Karpas-422 (cell line): ENCODE measurements at regions not wholly inside any gene's neighbourhood (a gene's known extent, or its start where the extent isn't known, plus 50 kb on each side); places are given as distances from the start of the nearest gene placed in this dataset.

Experiments
- DNase-seq: peaks from one replicate; pipeline ENCODE4 v3.0.0-alpha.2; 2015
- H2AFZ ChIP-seq: fragments of 200-600 bp; sonication (generic); 2 replicates; pipeline ENCODE4 v1.6.1; 2014; ENCODE audit warnings: antibody characterized with exemption, low read length, mixed read lengths
- H3K27ac ChIP-seq: fragments of 200-600 bp; sonication (generic); 2 replicates; pipeline ENCODE4 v1.5.1; 2014; ENCODE audit warnings: mild to moderate bottlenecking, low read length, moderate library complexity
- H3K27me3 ChIP-seq: fragments of 200-600 bp; sonication (generic); 2 replicates; pipeline ENCODE4 v1.6.1; 2014; ENCODE audit warnings: low read length, mixed read lengths
- H3K36me3 ChIP-seq: fragments of 200-600 bp; sonication (generic); 2 replicates; pipeline ENCODE4 v1.6.1; 2014; ENCODE audit warnings: low read length, mixed read lengths; ENCODE audit not compliant: insufficient read depth
- H3K4me1 ChIP-seq: fragments of 200-600 bp; sonication (generic); 2 replicates; pipeline ENCODE4 v1.6.1; 2014; ENCODE audit warnings: mild to moderate bottlenecking, low read length, mixed read lengths
- H3K4me2 ChIP-seq: fragments of 200-600 bp; sonication (generic); 2 replicates; pipeline ENCODE4 v1.6.1; 2014; ENCODE audit warnings: low read length, low read depth, mild to moderate bottlenecking; ENCODE audit not compliant: poor library complexity, severe bottlenecking
- H3K4me3 ChIP-seq: fragments of 200-600 bp; sonication (generic); 2 replicates; pipeline ENCODE4 v1.5.1; 2014; ENCODE audit warnings: mild to moderate bottlenecking, antibody characterized with exemption, low read length, mixed read lengths
- H3K79me2 ChIP-seq: fragments of 200-600 bp; sonication (generic); 2 replicates; pipeline ENCODE4 v1.6.1; 2014; ENCODE audit warnings: mild to moderate bottlenecking, low read length, mixed read lengths
- H3K9ac ChIP-seq: fragments of 200-600 bp; sonication (generic); 2 replicates; pipeline ENCODE4 v1.6.0; 2014; ENCODE audit warnings: low read length
- H3K9me2 ChIP-seq: fragments of 200-600 bp; sonication (generic), shearing (Covaris generic); replicated peaks from 2 replicates; pipeline ENCODE4 v1.6.0; 2014; ENCODE audit warnings: mild to moderate bottlenecking, low read length, moderate library complexity; ENCODE audit not compliant: insufficient read depth
- H3K9me3 ChIP-seq: fragments of 300-700, 200-600 bp; sonication (generic); 2 replicates; pipeline ENCODE4 v1.6.1; 2014; ENCODE audit warnings: low read length, mixed read lengths
- H4K20me1 ChIP-seq: fragments of 200-600 bp; sonication (generic); 2 replicates; pipeline ENCODE4 v1.6.1; 2014; ENCODE audit warnings: mild to moderate bottlenecking, antibody characterized with exemption, low read length, low read depth; ENCODE audit not compliant: insufficient read depth

DNA sequence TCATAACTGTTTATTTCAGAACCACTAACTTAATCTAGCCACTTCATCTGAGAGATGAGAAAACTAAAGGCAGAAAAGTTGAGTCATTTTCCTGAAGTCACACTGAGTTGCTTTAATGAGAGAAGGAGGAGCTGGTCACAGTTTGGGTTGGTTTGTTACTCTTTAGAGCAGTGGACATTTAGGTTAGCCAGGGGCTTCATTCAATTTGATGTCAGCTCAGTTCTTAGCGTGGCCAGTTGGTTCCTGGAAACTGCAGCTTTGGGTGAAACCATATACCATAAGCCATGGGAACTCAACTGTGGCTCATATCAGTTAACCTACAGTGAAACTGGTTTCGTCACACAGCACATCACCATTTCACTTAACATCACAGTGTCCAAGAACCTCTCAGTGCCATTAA lies 59.2 kb upstream of the ADORA2B start:
- no peaks in the 10 kb centered on the region for H3K79me2 ChIP-seq
- peaks cover 12% of the 10 kb centered on the region for H3K4me1 ChIP-seq
- H3K36me3 ChIP-seq, result no peaks in the 10 kb centered on the region
- no peaks in the 10 kb centered on the region for H4K20me1 ChIP-seq
- H3K9ac ChIP-seq, result no peak overlapping the region
- H3K27me3 ChIP-seq, result no peaks in the 10 kb centered on the region
- DNase-seq, result no peak
- H3K4me3 ChIP-seq, result no peak overlapping the region
- H3K27ac ChIP-seq, result no peak overlapping the region
- no peak overlapping the region for H3K4me2 ChIP-seq
- H3K9me2 ChIP-seq, result no peaks in the 10 kb centered on the region
- H2AFZ ChIP-seq, result no peak overlapping the region
- H3K9me3 ChIP-seq, result no peaks in the 10 kb centered on the region

DNA sequence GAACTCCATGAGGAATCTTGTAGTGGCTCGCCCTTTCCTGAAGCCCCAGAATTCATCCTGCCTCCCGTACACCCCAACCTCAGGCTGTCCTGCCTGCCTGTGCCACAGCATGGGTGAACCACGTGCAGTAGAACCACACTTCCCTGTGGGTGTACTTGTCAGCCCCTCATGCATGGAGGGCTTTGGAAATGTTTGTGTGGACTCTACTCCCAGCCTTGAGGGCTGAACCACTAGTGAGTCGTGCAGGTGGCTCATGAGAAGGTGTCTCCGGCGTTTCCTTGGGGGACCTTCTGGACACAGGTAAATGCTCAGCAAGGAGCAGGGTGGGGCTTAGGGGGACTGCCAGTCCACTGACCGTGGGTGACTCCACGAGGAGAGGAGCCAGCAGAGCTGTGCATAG lies 58.7 kb upstream of the ADORA2B start:
- H3K9ac ChIP-seq, result no peak overlapping the region
- H3K9me2 ChIP-seq, result no peaks in the 10 kb centered on the region
- DNase-seq, result no peak
- no peak overlapping the region for H3K4me3 ChIP-seq
- no peaks in the 10 kb centered on the region for H3K36me3 ChIP-seq
- no peaks in the 10 kb centered on the region for H3K27me3 ChIP-seq
- no peak overlapping the region for H2AFZ ChIP-seq
- no peaks in the 10 kb centered on the region for H3K9me3 ChIP-seq
- no peak overlapping the region for H3K27ac ChIP-seq
- H3K4me2 ChIP-seq, result no peak overlapping the region
- H4K20me1 ChIP-seq, result no peaks in the 10 kb centered on the region
- H3K79me2 ChIP-seq, result no peaks in the 10 kb centered on the region
- peaks cover 12% of the 10 kb centered on the region for H3K4me1 ChIP-seq

DNA sequence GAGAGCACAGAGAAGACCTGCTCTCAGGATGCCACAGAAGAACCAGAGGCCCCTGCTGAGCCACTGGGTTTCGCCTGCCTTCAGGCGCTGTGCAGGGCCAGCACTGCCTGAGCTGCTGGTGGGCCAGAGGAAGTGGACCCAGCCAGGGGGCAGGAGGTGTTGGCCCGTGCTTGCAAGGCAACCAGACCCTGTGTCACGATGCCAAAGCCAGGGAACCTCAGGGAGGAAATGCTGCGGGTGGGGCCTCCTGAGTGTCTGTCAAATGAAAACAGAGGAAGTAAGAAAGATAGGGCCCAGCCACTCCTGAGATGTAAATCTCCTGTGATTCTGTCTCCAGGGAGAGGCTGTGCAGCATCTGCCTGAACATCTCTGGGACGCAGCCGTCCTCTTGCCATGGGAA lies 58.1 kb upstream of the ADORA2B start:
- Histone ChIP-seq H3K27ac (no peak overlapping the region), H3K27me3 (no peaks in the 10 kb centered on the region), H2AFZ (no peak overlapping the region; the same call in 1 of the 2 replicates), H3K9me2 (no peaks in the 10 kb centered on the region), H3K9ac (no peak overlapping the region), H3K4me1 (peaks cover 12% of the 10 kb centered on the region), H3K4me3 (no peak overlapping the region), H3K4me2 (peak overlapping the region; percentile 24), H4K20me1 (no peaks in the 10 kb centered on the region), H3K79me2 (no peaks in the 10 kb centered on the region), H3K9me3 (no peaks in the 10 kb centered on the region), H3K36me3 (no peaks in the 10 kb centered on the region)
- DNase-seq, result peak; percentile 46

DNA sequence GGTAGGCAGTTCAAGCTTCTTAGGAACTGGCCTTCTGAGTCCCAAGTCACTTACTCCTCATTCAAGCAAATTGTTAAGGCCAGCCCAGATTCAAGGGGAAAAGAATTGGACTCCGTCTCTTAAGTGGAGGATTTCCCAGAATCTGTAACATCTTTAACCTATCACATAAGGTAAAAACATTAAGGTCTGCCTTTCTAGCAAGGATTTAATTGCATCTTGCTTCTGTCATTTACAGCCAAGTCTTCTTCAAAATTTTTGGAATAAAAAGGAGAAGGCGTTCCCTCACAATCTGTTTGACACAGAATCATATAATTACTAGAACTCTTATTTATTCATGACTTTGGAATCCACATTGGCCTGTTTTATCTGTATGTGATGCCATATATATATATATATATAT lies 56.5 kb upstream of the ADORA2B start:
- no peak for DNase-seq
- Histone ChIP-seq H3K79me2 (no peaks in the 10 kb centered on the region), H3K4me3 (no peak overlapping the region), H3K4me1 (peaks cover 12% of the 10 kb centered on the region), H3K9me3 (no peaks in the 10 kb centered on the region), H3K36me3 (no peaks in the 10 kb centered on the region), H3K27me3 (no peaks in the 10 kb centered on the region), H4K20me1 (no peaks in the 10 kb centered on the region), H3K9ac (no peak overlapping the region), H3K4me2 (no peak overlapping the region), H2AFZ (no peak overlapping the region), H3K9me2 (no peaks in the 10 kb centered on the region), H3K27ac (no peak overlapping the region)

DNA sequence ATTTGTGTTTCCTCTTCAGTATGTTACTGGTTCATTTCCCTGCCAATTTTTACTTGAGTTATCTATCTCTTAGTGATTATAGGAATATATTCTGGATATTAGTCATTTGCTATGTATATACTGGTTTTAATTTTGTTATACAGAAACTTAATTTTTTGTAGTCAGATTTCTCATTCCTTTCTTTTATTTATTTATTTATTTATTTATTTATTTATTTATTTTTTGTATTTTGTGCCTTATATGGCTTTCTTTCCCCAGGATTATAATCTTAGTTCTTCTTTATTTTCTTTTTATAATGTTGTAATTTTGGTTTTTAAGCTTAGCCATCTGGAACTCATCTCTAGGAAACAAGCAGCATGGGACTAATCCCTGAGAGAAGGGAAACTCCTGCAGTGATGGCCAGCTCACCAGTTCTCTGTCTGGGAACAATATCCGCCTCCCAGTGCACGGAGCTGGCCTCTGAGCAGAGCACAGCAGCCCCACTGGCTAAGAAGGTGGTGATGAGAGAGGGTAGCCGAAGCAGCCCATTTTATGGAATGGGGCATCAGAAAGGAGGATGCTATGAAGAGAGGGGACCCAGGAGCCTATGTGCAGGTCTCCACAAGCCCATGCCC lies 54.5 kb upstream of the ADORA2B start:
- Histone ChIP-seq H3K36me3 (no peaks in the 10 kb centered on the region), H3K4me3 (no peak overlapping the region), H3K9me2 (no peaks in the 10 kb centered on the region), H3K9me3 (no peaks in the 10 kb centered on the region), H4K20me1 (no peaks in the 10 kb centered on the region), H3K9ac (no peak overlapping the region), H3K79me2 (no peaks in the 10 kb centered on the region), H3K27ac (no peak overlapping the region), H3K27me3 (no peaks in the 10 kb centered on the region), H3K4me1 (peaks cover 12% of the 10 kb centered on the region), H3K4me2 (no peak overlapping the region), H2AFZ (no peak overlapping the region)
- no peak for DNase-seq

DNA sequence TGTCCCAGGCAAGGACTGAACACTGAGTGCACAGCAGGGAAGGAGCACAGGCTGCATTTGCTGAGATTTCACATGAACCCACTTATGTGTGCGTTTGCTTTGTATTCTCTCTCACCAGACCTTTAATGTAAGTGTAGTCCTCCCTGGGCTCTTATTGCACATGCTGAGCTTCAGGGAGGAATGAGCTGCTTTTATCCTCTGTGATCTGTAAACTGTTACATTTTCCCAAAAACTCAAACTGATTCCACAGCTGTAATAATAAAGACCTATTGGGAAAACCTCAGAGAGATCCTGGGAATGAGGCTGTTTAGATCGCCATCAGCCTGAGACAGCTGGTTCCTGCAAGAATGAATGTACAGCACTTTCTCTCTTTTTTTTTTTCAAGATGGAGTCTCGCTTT lies 53.6 kb upstream of the ADORA2B start:
- H3K4me1 ChIP-seq, result peaks cover 11% of the 10 kb centered on the region
- H2AFZ ChIP-seq, result no peak overlapping the region
- no peak for DNase-seq

DNA sequence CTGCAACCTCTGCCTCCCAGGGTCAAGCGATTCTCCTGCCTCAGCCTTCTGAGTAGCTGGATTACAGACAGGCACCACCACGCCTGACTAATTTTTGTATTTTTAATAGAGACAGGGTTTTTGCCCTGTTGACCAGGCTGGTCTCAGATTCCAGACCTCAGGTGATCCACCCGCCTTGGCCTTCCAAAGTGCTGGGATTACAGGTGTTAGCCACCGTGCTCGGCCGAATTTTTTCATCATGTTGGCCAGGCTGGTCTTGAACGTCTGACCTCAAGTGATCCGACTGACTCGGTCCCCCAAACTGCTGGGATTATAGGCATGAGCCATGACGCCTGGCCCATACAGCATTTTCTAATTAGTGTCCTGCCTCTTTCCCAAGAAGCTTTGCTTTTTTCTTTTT lies 52.7 kb upstream of the ADORA2B start:
- Histone ChIP-seq H3K79me2 (no peaks in the 10 kb centered on the region), H3K27ac (no peak overlapping the region), H3K4me1 (peaks cover 2% of the 10 kb centered on the region), H3K36me3 (no peaks in the 10 kb centered on the region), H3K9ac (no peak overlapping the region), H4K20me1 (no peaks in the 10 kb centered on the region), H3K9me2 (no peaks in the 10 kb centered on the region), H2AFZ (no peak overlapping the region), H3K4me3 (no peak overlapping the region), H3K27me3 (no peaks in the 10 kb centered on the region), H3K4me2 (no peak overlapping the region), H3K9me3 (no peaks in the 10 kb centered on the region)
- DNase-seq, result no peak

More for the DNA sequence above, 53.6 kb upstream of the ADORA2B start:
- Histone ChIP-seq H4K20me1 (no peaks in the 10 kb centered on the region), H3K9me3 (no peaks in the 10 kb centered on the region), H3K27me3 (no peaks in the 10 kb centered on the region), H3K27ac (no peak overlapping the region), H3K36me3 (no peaks in the 10 kb centered on the region), H3K9me2 (no peaks in the 10 kb centered on the region), H3K4me2 (no peak overlapping the region), H3K4me3 (no peak overlapping the region), H3K79me2 (no peaks in the 10 kb centered on the region), H3K9ac (no peak overlapping the region)

DNA sequence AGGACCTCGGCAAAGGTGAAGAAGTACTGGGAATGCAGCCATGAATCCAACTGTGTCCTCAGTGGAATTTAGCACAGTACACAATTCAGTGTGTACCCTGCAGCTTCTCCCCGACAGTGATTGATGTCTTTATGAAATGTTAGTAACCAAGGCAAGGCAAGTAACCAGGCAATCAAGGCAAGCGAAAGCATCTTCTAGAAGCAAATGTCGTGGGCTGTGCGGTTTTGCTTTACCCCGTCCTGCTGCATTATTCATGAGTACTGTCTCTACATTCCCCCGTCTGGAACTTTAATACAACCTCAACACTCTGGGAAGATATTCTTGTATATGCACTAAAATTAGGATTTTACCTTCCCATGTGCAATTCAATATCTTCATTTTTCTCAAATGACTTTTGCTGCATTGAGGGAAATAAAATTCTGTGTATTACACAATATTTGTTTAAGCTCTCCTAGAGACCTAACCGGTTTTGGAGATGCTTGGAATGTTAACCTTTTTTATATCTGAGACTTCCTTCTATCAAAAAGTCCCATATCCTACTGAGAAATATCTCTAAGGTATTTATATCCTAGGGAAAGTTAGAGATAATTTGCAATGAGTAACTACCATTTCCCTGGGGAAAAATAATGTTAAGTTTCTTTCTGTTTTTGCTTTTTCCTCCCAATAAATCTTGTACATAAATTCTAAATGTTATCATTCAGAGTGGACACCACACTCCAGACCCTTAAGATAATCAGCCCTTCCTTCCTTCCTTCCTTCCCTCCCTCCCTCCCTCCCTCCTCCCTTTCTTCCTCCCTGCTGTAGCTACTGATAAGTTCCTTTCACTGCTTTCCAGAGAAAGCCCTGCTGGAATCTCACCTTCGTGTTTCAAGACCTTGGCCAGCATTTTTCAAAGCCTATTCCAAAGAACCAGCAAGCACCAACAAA lies 51.9 kb upstream of the ADORA2B start:
- Histone ChIP-seq H3K4me3 (no peak overlapping the region), H3K27me3 (no peaks in the 10 kb centered on the region), H3K27ac (no peak overlapping the region), H2AFZ (no peak overlapping the region), H3K36me3 (no peaks in the 10 kb centered on the region), H3K9me2 (no peaks in the 10 kb centered on the region), H4K20me1 (no peaks in the 10 kb centered on the region), H3K9me3 (no peaks in the 10 kb centered on the region), H3K79me2 (no peaks in the 10 kb centered on the region), H3K4me1 (peaks cover 6% of the 10 kb centered on the region), H3K9ac (no peak overlapping the region), H3K4me2 (no peak overlapping the region)
- no peak for DNase-seq
